ENCODE measurements at regions not wholly inside any gene's neighbourhood (a gene's known extent, or its start where the extent isn't known, plus 50 kb on each side); places are given as distances from the start of the nearest gene placed in this dataset.
"Not testable (repeated sequence)": the region's sequence is repeated elsewhere in the genome, so short reads cannot be mapped to it uniquely, and the experiment has no call there.

- not testable (repeated sequence) for DNase-seq; H3K4me1 ChIP-seq (ENCODE audit: control insufficient read depth, insufficient read depth, low read length, poor library complexity, severe bottlenecking); H3K36me3 ChIP-seq (ENCODE audit: control insufficient read depth, insufficient read depth, low read length); H3K27me3 ChIP-seq (replicated peaks; ENCODE audit: control insufficient read depth, insufficient read depth, low read length, poor library complexity, severe bottlenecking); H3K27ac ChIP-seq (ENCODE audit: insufficient read depth, low read length, poor library complexity, severe bottlenecking); H3K9me3 ChIP-seq (ENCODE audit: control insufficient read depth, low read length); H3K4me3 ChIP-seq (ENCODE audit: insufficient read depth, low read depth, low read length, poor library complexity, severe bottlenecking)
Measured at GRCh38 chr21:27893619-27894018, 926.7 kb upstream of the ADAMTS5 start.

- not testable (repeated sequence) for H3K27ac ChIP-seq (ENCODE audit: insufficient read depth, low read length, poor library complexity, severe bottlenecking); H3K4me1 ChIP-seq (ENCODE audit: control insufficient read depth, insufficient read depth, low read length, poor library complexity, severe bottlenecking); H3K36me3 ChIP-seq (ENCODE audit: control insufficient read depth, insufficient read depth, low read length); DNase-seq; H3K27me3 ChIP-seq (replicated peaks; ENCODE audit: control insufficient read depth, insufficient read depth, low read length, poor library complexity, severe bottlenecking); H3K9me3 ChIP-seq (ENCODE audit: control insufficient read depth, low read length); H3K4me3 ChIP-seq (ENCODE audit: insufficient read depth, low read depth, low read length, poor library complexity, severe bottlenecking)
Measured at GRCh38 chr21:27891495-27891894, 924.6 kb upstream of the ADAMTS5 start.

GRCh38 chr21:27887808-27888455, 921.0 kb upstream of the ADAMTS5 start:
- not testable (repeated sequence) for H3K27me3 ChIP-seq (replicated peaks; ENCODE audit: control insufficient read depth, insufficient read depth, low read length, poor library complexity, severe bottlenecking); H3K27ac ChIP-seq (ENCODE audit: insufficient read depth, low read length, poor library complexity, severe bottlenecking); H3K36me3 ChIP-seq (ENCODE audit: control insufficient read depth, insufficient read depth, low read length); H3K4me1 ChIP-seq (ENCODE audit: control insufficient read depth, insufficient read depth, low read length, poor library complexity, severe bottlenecking); H3K9me3 ChIP-seq (ENCODE audit: control insufficient read depth, low read length); DNase-seq; H3K4me3 ChIP-seq (ENCODE audit: insufficient read depth, low read depth, low read length, poor library complexity, severe bottlenecking)

GRCh38 chr21:27885296-27885711, 918.4 kb upstream of the ADAMTS5 start:
- H3K36me3 ChIP-seq (ENCODE audit: control insufficient read depth, insufficient read depth, low read length), result no peaks in the 10 kb centered on the region
- H3K4me1 ChIP-seq (ENCODE audit: control insufficient read depth, insufficient read depth, low read length, poor library complexity, severe bottlenecking), result no peaks in the 10 kb centered on the region
- H3K4me3 ChIP-seq (ENCODE audit: insufficient read depth, low read depth, low read length, poor library complexity, severe bottlenecking), result no peak overlapping the region
- DNase-seq, result no peak
- no peak overlapping the region for H3K27ac ChIP-seq (ENCODE audit: insufficient read depth, low read length, poor library complexity, severe bottlenecking)
- H3K27me3 ChIP-seq (replicated peaks; ENCODE audit: control insufficient read depth, insufficient read depth, low read length, poor library complexity, severe bottlenecking), result no peaks in the 10 kb centered on the region
- H3K9me3 ChIP-seq (ENCODE audit: control insufficient read depth, low read length), result no peaks in the 10 kb centered on the region

GRCh38 chr21:27881331-27881730, 914.4 kb upstream of the ADAMTS5 start:
- not testable (repeated sequence) for DNase-seq; H3K4me1 ChIP-seq (ENCODE audit: control insufficient read depth, insufficient read depth, low read length, poor library complexity, severe bottlenecking); H3K27me3 ChIP-seq (replicated peaks; ENCODE audit: control insufficient read depth, insufficient read depth, low read length, poor library complexity, severe bottlenecking); H3K36me3 ChIP-seq (ENCODE audit: control insufficient read depth, insufficient read depth, low read length); H3K4me3 ChIP-seq (ENCODE audit: insufficient read depth, low read depth, low read length, poor library complexity, severe bottlenecking); H3K9me3 ChIP-seq (ENCODE audit: control insufficient read depth, low read length); H3K27ac ChIP-seq (ENCODE audit: insufficient read depth, low read length, poor library complexity, severe bottlenecking)

GRCh38 chr21:27872411-27872810, 905.5 kb upstream of the ADAMTS5 start:
- not testable (repeated sequence) for H3K9me3 ChIP-seq (ENCODE audit: control insufficient read depth, low read length); H3K4me3 ChIP-seq (ENCODE audit: insufficient read depth, low read depth, low read length, poor library complexity, severe bottlenecking); H3K36me3 ChIP-seq (ENCODE audit: control insufficient read depth, insufficient read depth, low read length); H3K4me1 ChIP-seq (ENCODE audit: control insufficient read depth, insufficient read depth, low read length, poor library complexity, severe bottlenecking); H3K27ac ChIP-seq (ENCODE audit: insufficient read depth, low read length, poor library complexity, severe bottlenecking); DNase-seq; H3K27me3 ChIP-seq (replicated peaks; ENCODE audit: control insufficient read depth, insufficient read depth, low read length, poor library complexity, severe bottlenecking)

GRCh38 chr21:27870755-27871154, 903.9 kb upstream of the ADAMTS5 start:
- H3K36me3 ChIP-seq (ENCODE audit: control insufficient read depth, insufficient read depth, low read length); H3K27me3 ChIP-seq (replicated peaks; ENCODE audit: control insufficient read depth, insufficient read depth, low read length, poor library complexity, severe bottlenecking); H3K4me1 ChIP-seq (ENCODE audit: control insufficient read depth, insufficient read depth, low read length, poor library complexity, severe bottlenecking); H3K27ac ChIP-seq (ENCODE audit: insufficient read depth, low read length, poor library complexity, severe bottlenecking); H3K9me3 ChIP-seq (ENCODE audit: control insufficient read depth, low read length); DNase-seq; H3K4me3 ChIP-seq (ENCODE audit: insufficient read depth, low read depth, low read length, poor library complexity, severe bottlenecking): not testable (repeated sequence)

GRCh38 chr21:27860314-27860955, 893.5 kb upstream of the ADAMTS5 start:
- H3K27me3 ChIP-seq (replicated peaks; ENCODE audit: control insufficient read depth, insufficient read depth, low read length, poor library complexity, severe bottlenecking); H3K4me3 ChIP-seq (ENCODE audit: insufficient read depth, low read depth, low read length, poor library complexity, severe bottlenecking); DNase-seq; H3K4me1 ChIP-seq (ENCODE audit: control insufficient read depth, insufficient read depth, low read length, poor library complexity, severe bottlenecking); H3K9me3 ChIP-seq (ENCODE audit: control insufficient read depth, low read length); H3K36me3 ChIP-seq (ENCODE audit: control insufficient read depth, insufficient read depth, low read length); H3K27ac ChIP-seq (ENCODE audit: insufficient read depth, low read length, poor library complexity, severe bottlenecking): not testable (repeated sequence)

GRCh38 chr21:27858053-27858825, 891.4 kb upstream of the ADAMTS5 start:
- not testable (repeated sequence) for H3K4me3 ChIP-seq (ENCODE audit: insufficient read depth, low read depth, low read length, poor library complexity, severe bottlenecking); H3K27ac ChIP-seq (ENCODE audit: insufficient read depth, low read length, poor library complexity, severe bottlenecking); H3K36me3 ChIP-seq (ENCODE audit: control insufficient read depth, insufficient read depth, low read length); H3K27me3 ChIP-seq (replicated peaks; ENCODE audit: control insufficient read depth, insufficient read depth, low read length, poor library complexity, severe bottlenecking); H3K9me3 ChIP-seq (ENCODE audit: control insufficient read depth, low read length); H3K4me1 ChIP-seq (ENCODE audit: control insufficient read depth, insufficient read depth, low read length, poor library complexity, severe bottlenecking); DNase-seq

GRCh38 chr21:27856988-27857387, 890.1 kb upstream of the ADAMTS5 start:
- not testable (repeated sequence) for DNase-seq; H3K4me1 ChIP-seq (ENCODE audit: control insufficient read depth, insufficient read depth, low read length, poor library complexity, severe bottlenecking); H3K4me3 ChIP-seq (ENCODE audit: insufficient read depth, low read depth, low read length, poor library complexity, severe bottlenecking)

More at GRCh38 chr21:27856988-27857387, 890.1 kb upstream of the ADAMTS5 start:
- H3K36me3 ChIP-seq (ENCODE audit: control insufficient read depth, insufficient read depth, low read length); H3K9me3 ChIP-seq (ENCODE audit: control insufficient read depth, low read length); H3K27ac ChIP-seq (ENCODE audit: insufficient read depth, low read length, poor library complexity, severe bottlenecking); H3K27me3 ChIP-seq (replicated peaks; ENCODE audit: control insufficient read depth, insufficient read depth, low read length, poor library complexity, severe bottlenecking): not testable (repeated sequence)

Data from effector memory CD4-positive, alpha-beta T cell (primary cell).